Heart right ventricle (tissue), 16 donors: ENCODE measurements at regions not wholly inside any gene's neighbourhood (a gene's known extent, or its start where the extent isn't known, plus 50 kb on each side); places are given as distances from the start of the nearest gene placed in this dataset.
"Not testable (repeated sequence)": the region's sequence is repeated elsewhere in the genome, so short reads cannot be mapped to it uniquely, and the experiment has no call there.

Source experiments
- ATAC-seq, 8 donors: fragments of 200-7000 bp; cut with Tn5 transposase; one replicate each; pipeline ENCODE4 v1.9.1; 2020; ENCODE audit warnings: mild to moderate bottlenecking in 8 of 8, moderate library complexity in 8 of 8, moderate number of reproducible peaks in 1 of 8
- DNase-seq, 2 donors: peaks; one replicate each; pipeline ENCODE4 v3.0.0-alpha.2; 2020
- H3K27ac ChIP-seq, 10 donors: fragments of 200-600 bp; sonication (generic) in 2 of 10; one replicate each; pipeline versions ENCODE4 v1.5.0 to v1.8.0; 2020 to 2022; ENCODE audit warnings: mild to moderate bottlenecking in 3 of 10
- H3K27me3 ChIP-seq, 7 donors: fragments of 200-600 bp; one replicate each; pipeline ENCODE4 v1.8.0; 2021 to 2022; ENCODE audit warnings: mild to moderate bottlenecking in 2 of 7
- H3K36me3 ChIP-seq, 9 donors: fragments of 200-600 bp; sonication (generic) in 1 of 9; one replicate each; pipeline versions ENCODE4 v1.5.0 to v1.8.0; 2020 to 2022; ENCODE audit warnings: mild to moderate bottlenecking in 2 of 9
- H3K4me1 ChIP-seq, 9 donors: fragments of 200-600 bp; sonication (generic) in 1 of 9; one replicate each; pipeline versions ENCODE4 v1.5.0 to v1.8.0; 2020 to 2022; ENCODE audit warnings: mild to moderate bottlenecking in 4 of 9
- H3K4me3 ChIP-seq, 10 donors: fragments of 200-600 bp; sonication (generic) in 2 of 10; one replicate each; pipeline versions ENCODE4 v1.5.0 to v1.8.0; 2020 to 2022; ENCODE audit warnings: mild to moderate bottlenecking in 7 of 10, moderate library complexity in 2 of 10
- H3K9me3 ChIP-seq, 11 donors: fragments of 200-600 bp in 10 of 11; sonication (generic) in 2 of 11; one replicate each; pipeline versions ENCODE4 v1.5.0 to v1.8.0; 2013 to 2022; ENCODE audit warnings: mild to moderate bottlenecking in 2 of 11, control low read depth in 1 of 11, moderate library complexity in 1 of 11
- WGBS, 2 donors: extraction: QIAGEN DNeasy Blood & Tissue Kit; methylation state at CpG; one replicate each; pipeline ENCODE4 v1.1.7; 2013; ENCODE audit warnings: inconsistent platforms in 1 of 2; 5-methylcytosine and 5-hydroxymethylcytosine counted together
- intact Hi-C, 10 donors: fragments of 100-400 bp; cut with DNase I; formaldehyde crosslinking; loops; one replicate each; pipeline versions ENCODE4 v1.11.1 to v1.14.2; 2022
- donor health status: Arrhythmogenic right ventricular cardiomyopathy.
- donor health status: ischemic (EF 13 %, LVEDD 7.1; RV severe dilation, severe dysfunction).
- donor health status: healthy with polysubstance abuse.
- donor health status: DM: no; HTN: yes; CAD: no.
- donor health status: DM: no; HTN: no; CAD: no.
- donor health status: ischemic (EF 25% LVEDD 6.9; RV normal size, moderate dysfunction).
- donor health status: ischemic (EF 25% LVEDD 5.7; RV mildly dilated, moderate dysfunction).
- donor health status: healthy.
- donor health status: DM: yes; HTN: yes; CAD: no.
- donor health status: Ischemic cardiomyopathy.
- donor health status: ischemic (EF 35%, LVEDD 5.7; RV mildly dilated, moderate dysfunction).
- donor health status: nonischemic (EF 11% LVEDD 7.7; RV severe dilation, severe dysfunction).
- donor health status: DM: yes; HTN: yes; CAD: no.
- donor health status: PGD.
- donor health status: ischemic (EF 29% LVEDD 5.4; RV normal size, mild dysfunction).
- donor health status: nonischemic (EF 23%, LVEDD 6.1; RV moderate dilation, normal function).

GRCh38 chr21:5044812-5045211 is 5476.6 kb upstream of the TPTE start:
- H3K4me3 ChIP-seq, DNase-seq, H3K27ac ChIP-seq, H3K4me1 ChIP-seq, H3K36me3 ChIP-seq, intact Hi-C loops, ATAC-seq, H3K27me3 ChIP-seq, H3K9me3 ChIP-seq: not testable (repeated sequence)
- WGBS, 2 donors: no CpG with 5 or more reads among the region's 7 CpGs

GRCh38 chr21:5051303-5052018 is 5469.9 kb upstream of the TPTE start:
- WGBS, 2 donors: 93% methylated on average over 3 of the region's 5 CpGs; no CpG with 5 or more reads in 1 of the 2 donors
- H3K4me3 ChIP-seq, H3K27ac ChIP-seq, H3K9me3 ChIP-seq, intact Hi-C loops, ATAC-seq, H3K36me3 ChIP-seq, H3K27me3 ChIP-seq, DNase-seq, H3K4me1 ChIP-seq: not testable (repeated sequence)

GRCh38 chr21:5055027-5055754 is 5466.2 kb upstream of the TPTE start:
- H3K27me3 ChIP-seq, intact Hi-C loops, H3K27ac ChIP-seq, H3K36me3 ChIP-seq, H3K4me3 ChIP-seq, H3K9me3 ChIP-seq, H3K4me1 ChIP-seq: not testable (repeated sequence)
- WGBS, 2 donors: 54% methylated on average over 3 of the region's 13 CpGs; no CpG with 5 or more reads in 1 of the 2 donors
- DNase-seq (peak in 1 of 2 donors; percentile 5), ATAC-seq (peak; percentile 35 to 82 (median 70))

GRCh38 chr21:5055996-5056962 is 5465.1 kb upstream of the TPTE start:
- H3K27me3 ChIP-seq, H3K36me3 ChIP-seq, intact Hi-C loops, H3K9me3 ChIP-seq, DNase-seq, H3K27ac ChIP-seq, H3K4me1 ChIP-seq, H3K4me3 ChIP-seq: not testable (repeated sequence)
- no CpG with 5 or more reads among the region's 33 CpGs for WGBS, 2 donors
- peak in 5 of 8 donors; percentile 10 to 45 (median 27) for ATAC-seq

GRCh38 chr21:5057077-5057476 is 5464.3 kb upstream of the TPTE start:
- H3K4me3 ChIP-seq, H3K27me3 ChIP-seq, DNase-seq, intact Hi-C loops, H3K27ac ChIP-seq, H3K4me1 ChIP-seq, H3K9me3 ChIP-seq, H3K36me3 ChIP-seq: not testable (repeated sequence)
- peak in 4 of 8 donors; percentile 15 to 42 (median 32) for ATAC-seq
- no CpG with 5 or more reads among the region's 24 CpGs for WGBS, 2 donors

- H3K4me1 ChIP-seq, intact Hi-C loops, H3K27me3 ChIP-seq, H3K9me3 ChIP-seq, H3K4me3 ChIP-seq, DNase-seq, H3K36me3 ChIP-seq, H3K27ac ChIP-seq: not testable (repeated sequence)
- WGBS, 2 donors: no CpG with 5 or more reads among the region's 30 CpGs
- peak; percentile 43 to 84 (median 72) for ATAC-seq
These were observed 5460.9 kb upstream of the TPTE start for GRCh38 chr21:5060364-5061083.

GRCh38 chr21:5064581-5065142 is 5456.7 kb upstream of the TPTE start:
- H3K27me3 ChIP-seq, H3K4me1 ChIP-seq, H3K4me3 ChIP-seq, intact Hi-C loops, DNase-seq, H3K9me3 ChIP-seq, H3K36me3 ChIP-seq: not testable (repeated sequence)
- peak in 6 of 8 donors; percentile 37 to 63 (median 49) for ATAC-seq
- peak overlapping the region in 4 of 10 donors; percentile 55 to 78 (median 65) for H3K27ac ChIP-seq
- WGBS, 2 donors: 60% methylated on average over 8 of the region's 25 CpGs; no CpG with 5 or more reads in 1 of the 2 donors

GRCh38 chr21:5065240-5066211 is 5455.9 kb upstream of the TPTE start:
- peak overlapping the region in 6 of 10 donors; percentile 50 to 77 (median 64) for H3K27ac ChIP-seq
- H3K27me3 ChIP-seq, H3K4me3 ChIP-seq, H3K9me3 ChIP-seq, H3K4me1 ChIP-seq, H3K36me3 ChIP-seq, intact Hi-C loops: not testable (repeated sequence)
- ATAC-seq (peak in 7 of 8 donors; percentile 56 to 82 (median 61)), DNase-seq (peak in 1 of 2 donors; percentile 63)
- 73% methylated on average over 21 of the region's 26 CpGs; no CpG with 5 or more reads in 1 of the 2 donors for WGBS, 2 donors

GRCh38 chr21:5066682-5067251 is 5454.6 kb upstream of the TPTE start:
- peak overlapping the region in 1 of 10 donors; percentile 66 for H3K27ac ChIP-seq
- ATAC-seq, H3K4me3 ChIP-seq, H3K36me3 ChIP-seq, intact Hi-C loops, DNase-seq, H3K9me3 ChIP-seq, H3K4me1 ChIP-seq, H3K27me3 ChIP-seq: not testable (repeated sequence)
- 64% methylated on average over 4 of the region's 12 CpGs; no CpG with 5 or more reads in 1 of the 2 donors for WGBS, 2 donors
